CD4-positive, CD25-positive, alpha-beta regulatory T cell (primary cell): ENCODE measurements at regions not wholly inside any gene's neighbourhood (a gene's known extent, or its start where the extent isn't known, plus 50 kb on each side); places are given as distances from the start of the nearest gene placed in this dataset.

Experiments
- ATAC-seq, 2 donors: fragments of 150-1000 bp; cut with Tn5 transposase; one replicate each; pipeline ENCODE4 v1.10.0; 2021; ENCODE audit warnings: low read depth in 2 of 2, moderate number of reproducible peaks in 2 of 2, moderate library complexity in 1 of 2
- DNase-seq, 3 donors: peaks; one replicate each; pipeline versions ENCODE4 v3.0.0 to v3.0.0-alpha.2; 2012 to 2022; ENCODE audit warnings: mixed read lengths in 1 of 3
- H3K27ac ChIP-seq: one replicate; pipeline ENCODE4 v1.7.0; 2013; ENCODE audit warnings: mild to moderate bottlenecking, low read length; ENCODE audit not compliant: insufficient read depth, poor library complexity, severe bottlenecking
- H3K27me3 ChIP-seq: one replicate; pipeline ENCODE4 v1.7.0; 2013; ENCODE audit warnings: low read length; ENCODE audit not compliant: control insufficient read depth, insufficient read depth
- H3K36me3 ChIP-seq: one replicate; pipeline ENCODE4 v1.7.0; 2013; ENCODE audit warnings: mild to moderate bottlenecking, low read length, moderate library complexity; ENCODE audit not compliant: control insufficient read depth, insufficient read depth
- H3K4me1 ChIP-seq: 2 replicates; pipeline ENCODE4 v1.7.0; 2013; ENCODE audit warnings: mild to moderate bottlenecking, low read length; ENCODE audit not compliant: insufficient read depth, control insufficient read depth, poor library complexity, severe bottlenecking
- H3K4me3 ChIP-seq: one replicate; pipeline ENCODE4 v1.7.0; 2013; ENCODE audit warnings: low read depth, mild to moderate bottlenecking, low read length, moderate library complexity
- H3K9me3 ChIP-seq, 2 experiments: 1 replicate in 1 of 2; 2 replicates in 1 of 2; pipeline ENCODE4 v1.7.0; 2013; ENCODE audit warnings: low read length in 2 of 2, mild to moderate bottlenecking in 1 of 2, moderate library complexity in 1 of 2; ENCODE audit not compliant: control insufficient read depth in 2 of 2
- H3K27ac Mint-ChIP-seq, 3 donors: one replicate each; pipeline ENCODE4 v1.8.0; 2020 to 2022; ENCODE audit warnings: mild to moderate bottlenecking in 3 of 3, mixed read lengths in 3 of 3, moderate library complexity in 2 of 3
- H3K27me3 Mint-ChIP-seq: one replicate; pipeline ENCODE4 v1.8.0; 2022; ENCODE audit warnings: mild to moderate bottlenecking, mixed read lengths
- H3K36me3 Mint-ChIP-seq: one replicate; pipeline ENCODE4 v1.8.0; 2020; ENCODE audit warnings: mixed read lengths
- H3K4me1 Mint-ChIP-seq, 4 donors: one replicate each; pipeline ENCODE4 v1.8.0; 2020 to 2022; ENCODE audit warnings: mixed read lengths in 4 of 4, mild to moderate bottlenecking in 1 of 4
- H3K4me3 Mint-ChIP-seq, 4 donors: one replicate each; pipeline ENCODE4 v1.8.0; 2020 to 2022; ENCODE audit warnings: mild to moderate bottlenecking in 4 of 4, mixed read lengths in 4 of 4, moderate library complexity in 3 of 4
- H3K9me3 Mint-ChIP-seq, 7 donors: one replicate each; pipeline ENCODE4 v1.8.0; 2020 to 2022; ENCODE audit warnings: mixed read lengths in 7 of 7, mild to moderate bottlenecking in 3 of 7, moderate library complexity in 2 of 7

DNA sequence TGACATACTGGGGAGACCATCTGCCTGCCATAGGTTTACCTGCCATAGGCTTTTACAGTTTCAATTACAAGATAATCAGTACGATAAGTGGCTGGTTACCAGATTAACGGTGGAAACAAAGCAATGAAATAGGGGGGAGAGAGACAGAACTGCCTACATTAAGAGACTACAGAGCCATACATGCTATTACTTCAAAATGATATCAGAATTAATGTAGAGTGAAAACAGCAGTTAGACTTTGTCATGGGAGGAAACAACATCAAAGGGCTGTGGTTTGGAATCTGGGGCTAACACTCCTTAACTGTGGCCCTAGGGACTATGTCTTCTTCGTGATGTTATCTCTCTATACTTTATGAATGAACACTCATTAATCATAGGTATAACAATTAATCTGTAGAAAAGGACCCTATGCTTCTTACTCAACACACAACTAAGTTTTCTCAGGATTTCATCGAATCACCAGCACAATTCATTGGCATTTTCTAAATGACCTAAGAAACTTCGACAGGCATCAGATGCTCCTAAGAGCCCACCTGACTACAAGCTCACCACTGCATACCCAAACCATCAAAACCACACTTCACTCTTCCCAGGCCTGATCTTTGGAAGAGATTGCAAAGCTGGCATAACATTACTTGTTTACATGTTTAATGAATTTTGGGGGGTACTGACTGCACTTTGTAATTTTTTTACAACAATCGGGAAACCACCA, 475.6 kb upstream of the SOX5 start:
- no peaks in the 10 kb centered on the region for H3K27me3 ChIP-seq
- H3K4me3 Mint-ChIP-seq, result no peak overlapping the region
- DNase-seq (no peak), ATAC-seq (no peak)
- no peaks in the 10 kb centered on the region for H3K27me3 Mint-ChIP-seq
- no peaks in the 10 kb centered on the region for H3K9me3 ChIP-seq
- no peaks in the 10 kb centered on the region for H3K4me1 ChIP-seq
- no peak overlapping the region for H3K27ac Mint-ChIP-seq
- H3K9me3 Mint-ChIP-seq, result peaks cover 0 to 7% (median 3%) of the 10 kb centered on the region in 7 donors
- no peaks in the 10 kb centered on the region for H3K36me3 Mint-ChIP-seq
- H3K4me1 Mint-ChIP-seq, result no peaks in the 10 kb centered on the region
- no peaks in the 10 kb centered on the region for H3K36me3 ChIP-seq
- H3K27ac ChIP-seq, result no peak overlapping the region
- H3K4me3 ChIP-seq, result no peak overlapping the region

GRCh38 chr12:24424376-24424775, 474.9 kb upstream of the SOX5 start:
- no peak overlapping the region for H3K4me3 Mint-ChIP-seq
- H3K27me3 ChIP-seq, result no peaks in the 10 kb centered on the region
- ATAC-seq, result no peak
- no peaks in the 10 kb centered on the region for H3K27me3 Mint-ChIP-seq
- DNase-seq, result no peak
- no peak overlapping the region for H3K27ac Mint-ChIP-seq
- H3K36me3 Mint-ChIP-seq, result no peaks in the 10 kb centered on the region
- no peak overlapping the region for H3K27ac ChIP-seq
- no peak overlapping the region for H3K4me3 ChIP-seq
- H3K4me1 ChIP-seq, result no peaks in the 10 kb centered on the region
- peaks cover 0 to 7% (median 1%) of the 10 kb centered on the region in 7 donors for H3K9me3 Mint-ChIP-seq
- no peaks in the 10 kb centered on the region for H3K36me3 ChIP-seq
- no peaks in the 10 kb centered on the region for H3K4me1 Mint-ChIP-seq
- no peaks in the 10 kb centered on the region for H3K9me3 ChIP-seq

GRCh38 chr12:24423611-24424010, 474.1 kb upstream of the SOX5 start:
- no peak overlapping the region for H3K4me3 Mint-ChIP-seq
- ATAC-seq, result no peak
- no peak overlapping the region for H3K4me3 ChIP-seq

DNA sequence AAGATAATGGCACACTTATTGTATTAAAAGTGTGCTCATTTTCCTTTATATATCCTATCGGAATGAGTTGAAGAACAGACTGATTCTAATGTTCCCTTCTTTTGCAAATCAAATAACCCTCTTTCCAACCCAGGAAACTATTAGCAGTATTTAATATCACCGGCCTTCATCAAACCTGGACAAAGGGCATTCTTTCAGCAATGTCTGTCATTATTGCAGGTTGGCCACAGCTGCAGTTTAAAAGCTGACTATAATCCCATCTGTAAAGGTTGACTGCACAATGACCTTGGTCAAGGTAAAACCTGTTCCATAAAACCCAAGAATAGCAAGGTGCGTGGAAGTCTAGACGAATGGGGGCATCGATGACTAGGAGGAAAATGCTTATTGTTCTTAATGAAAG, 472.3 kb upstream of the SOX5 start:
- Histone ChIP-seq H3K4me3 (no peak overlapping the region), H3K27ac (no peak overlapping the region), H3K36me3 (no peaks in the 10 kb centered on the region), H3K27me3 (no peaks in the 10 kb centered on the region), H3K9me3 (no peaks in the 10 kb centered on the region), H3K4me1 (no peaks in the 10 kb centered on the region)
- Mint-ChIP-seq H3K36me3 (no peaks in the 10 kb centered on the region), H3K9me3 (peaks cover 0 to 8% (median 1%) of the 10 kb centered on the region in 7 donors), H3K4me1 (no peaks in the 10 kb centered on the region), H3K27me3 (no peaks in the 10 kb centered on the region), H3K4me3 (no peak overlapping the region), H3K27ac (no peak overlapping the region)
- no peak for DNase-seq
- no peak for ATAC-seq

More at GRCh38 chr12:24423611-24424010, 474.1 kb upstream of the SOX5 start:
- Mint-ChIP-seq H3K27me3 (no peaks in the 10 kb centered on the region), H3K9me3 (peaks cover 0 to 7% (median 1%) of the 10 kb centered on the region in 7 donors), H3K36me3 (no peaks in the 10 kb centered on the region), H3K4me1 (no peaks in the 10 kb centered on the region), H3K27ac (no peak overlapping the region)
- Histone ChIP-seq H3K36me3 (no peaks in the 10 kb centered on the region), H3K27ac (no peak overlapping the region), H3K4me1 (no peaks in the 10 kb centered on the region), H3K27me3 (no peaks in the 10 kb centered on the region), H3K9me3 (no peaks in the 10 kb centered on the region)
- DNase-seq, result no peak

GRCh38 chr12:24418157-24418556, 468.7 kb upstream of the SOX5 start:
- Mint-ChIP-seq H3K4me1 (no peaks in the 10 kb centered on the region), H3K9me3 (peaks cover 0 to 8% (median 2%) of the 10 kb centered on the region in 7 donors), H3K27ac (no peak overlapping the region), H3K4me3 (no peak overlapping the region), H3K27me3 (no peaks in the 10 kb centered on the region), H3K36me3 (no peaks in the 10 kb centered on the region)
- Histone ChIP-seq H3K9me3 (no peaks in the 10 kb centered on the region), H3K4me1 (no peaks in the 10 kb centered on the region), H3K36me3 (no peaks in the 10 kb centered on the region), H3K27ac (no peak overlapping the region), H3K4me3 (no peak overlapping the region), H3K27me3 (no peaks in the 10 kb centered on the region)
- DNase-seq (no peak), ATAC-seq (no peak)

DNA sequence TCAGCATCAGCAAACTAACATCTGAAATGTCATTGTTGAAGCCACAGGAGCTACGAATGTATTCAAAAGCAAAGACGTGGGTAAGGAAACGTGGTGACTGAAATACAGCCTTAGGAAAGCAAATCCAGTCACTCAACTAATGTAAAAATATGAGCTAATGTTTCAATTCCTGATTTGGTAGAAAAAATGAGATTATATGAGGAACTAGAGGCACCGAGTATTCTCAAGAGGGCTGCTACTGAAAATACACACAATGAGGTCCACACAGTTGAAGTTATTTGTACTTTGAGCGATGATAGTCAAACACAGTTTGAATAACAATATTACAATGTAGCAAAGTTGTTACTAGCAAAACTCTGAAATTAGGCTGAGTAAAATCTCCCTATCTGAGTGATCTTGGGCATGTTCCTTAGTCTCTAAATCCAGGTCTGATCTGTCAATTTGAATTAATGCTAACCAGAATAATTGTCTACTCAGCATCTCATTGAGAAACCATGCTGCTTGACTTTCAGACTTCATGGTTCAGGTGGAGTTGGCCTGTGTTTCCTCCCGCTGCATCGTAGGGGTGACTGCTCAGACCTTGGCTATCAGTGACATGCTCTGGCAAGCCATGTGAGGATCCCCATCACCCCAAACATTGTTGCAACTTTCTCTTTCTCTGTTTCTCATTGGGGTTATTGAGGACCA, 467.1 kb upstream of the SOX5 start:
- no peak for ATAC-seq
- H3K4me3 Mint-ChIP-seq, result no peak overlapping the region
- Histone ChIP-seq H3K27me3 (no peaks in the 10 kb centered on the region), H3K27ac (no peak overlapping the region), H3K4me3 (no peak overlapping the region), H3K36me3 (no peaks in the 10 kb centered on the region), H3K4me1 (no peaks in the 10 kb centered on the region), H3K9me3 (no peaks in the 10 kb centered on the region)
- H3K27ac Mint-ChIP-seq, result peak overlapping the region in 1 of 3 donors; percentile 14
- H3K27me3 Mint-ChIP-seq, result peaks cover 1% of the 10 kb centered on the region
- peaks cover 0 to 8% (median 2%) of the 10 kb centered on the region in 7 donors for H3K9me3 Mint-ChIP-seq
- no peaks in the 10 kb centered on the region for H3K36me3 Mint-ChIP-seq
- H3K4me1 Mint-ChIP-seq, result no peaks in the 10 kb centered on the region
- DNase-seq, result no peak

DNA sequence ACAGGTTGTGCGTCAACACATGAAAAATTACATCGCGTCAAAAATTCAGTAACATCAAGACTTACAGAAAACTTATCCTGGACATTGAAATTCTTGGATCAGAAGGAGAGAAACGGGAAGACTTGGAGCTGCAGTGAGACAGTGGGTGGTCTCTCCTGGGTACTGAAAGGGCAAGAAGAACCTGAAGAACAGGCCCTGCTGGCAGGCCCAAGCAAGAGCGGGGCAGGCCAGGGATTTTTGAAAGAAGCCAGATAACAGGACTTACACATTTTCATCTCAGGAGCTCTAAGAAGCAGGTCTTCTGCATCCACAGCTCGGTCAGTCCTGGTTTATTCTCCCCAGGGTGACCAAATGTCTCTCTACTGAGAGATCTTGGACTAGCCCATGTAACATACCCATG, 466.5 kb upstream of the SOX5 start:
- ATAC-seq, result no peak
- no peak overlapping the region for H3K27ac ChIP-seq
- no peaks in the 10 kb centered on the region for H3K4me1 Mint-ChIP-seq
- H3K27ac Mint-ChIP-seq, result no peak overlapping the region
- H3K4me3 Mint-ChIP-seq, result no peak overlapping the region
- no peaks in the 10 kb centered on the region for H3K27me3 ChIP-seq
- no peak overlapping the region for H3K4me3 ChIP-seq
- H3K9me3 ChIP-seq, result no peaks in the 10 kb centered on the region
- no peaks in the 10 kb centered on the region for H3K36me3 ChIP-seq
- DNase-seq, result no peak
- H3K4me1 ChIP-seq, result no peaks in the 10 kb centered on the region
- H3K9me3 Mint-ChIP-seq, result peaks cover 0 to 8% (median 2%) of the 10 kb centered on the region in 7 donors
- H3K36me3 Mint-ChIP-seq, result no peaks in the 10 kb centered on the region
- peaks cover 4% of the 10 kb centered on the region for H3K27me3 Mint-ChIP-seq

DNA sequence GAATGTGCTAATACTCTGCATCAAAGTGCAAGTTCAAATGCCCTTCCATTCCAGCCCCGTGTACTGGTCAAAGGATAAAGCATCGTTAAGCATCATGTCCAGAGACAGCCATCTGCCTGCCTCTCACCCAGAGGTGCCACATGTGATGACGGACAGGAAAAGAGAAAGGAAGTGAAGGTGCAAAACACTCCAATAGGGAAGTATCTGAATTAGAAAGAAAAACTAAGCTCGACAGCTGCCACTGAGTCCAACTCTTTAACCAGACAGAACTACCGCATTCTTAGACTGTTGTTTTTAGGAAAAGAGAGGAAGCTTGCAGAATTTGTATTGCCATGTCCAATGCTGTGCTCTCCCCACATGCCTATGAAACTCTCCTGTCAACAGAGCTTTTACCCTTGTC, 465.0 kb upstream of the SOX5 start:
- no peak overlapping the region for H3K4me3 ChIP-seq
- peaks cover 0 to 8% (median 2%) of the 10 kb centered on the region in 7 donors for H3K9me3 Mint-ChIP-seq
- no peak overlapping the region for H3K27ac ChIP-seq
- no peaks in the 10 kb centered on the region for H3K4me1 Mint-ChIP-seq
- H3K27me3 ChIP-seq, result no peaks in the 10 kb centered on the region
- ATAC-seq (no peak), DNase-seq (no peak)
- no peak overlapping the region for H3K27ac Mint-ChIP-seq
- no peaks in the 10 kb centered on the region for H3K9me3 ChIP-seq
- no peaks in the 10 kb centered on the region for H3K4me1 ChIP-seq
- peaks cover 4% of the 10 kb centered on the region for H3K27me3 Mint-ChIP-seq
- no peak overlapping the region for H3K4me3 Mint-ChIP-seq
- H3K36me3 Mint-ChIP-seq, result no peaks in the 10 kb centered on the region
- no peaks in the 10 kb centered on the region for H3K36me3 ChIP-seq
